PFSK-1 (cell line): ENCODE measurements at regions not wholly inside any gene's neighbourhood (a gene's known extent, or its start where the extent isn't known, plus 50 kb on each side); places are given as distances from the start of the nearest gene placed in this dataset.

Experiments used
- POLR2AphosphoS5 ChIP-seq: IDR thresholded peaks from 2 replicates; pipeline ENCODE4 v1.6.1; 2012; ENCODE audit warnings: low read depth, mild to moderate bottlenecking, control low read depth, low read length, moderate library complexity
- SIN3A ChIP-seq: IDR thresholded peaks from 2 replicates; pipeline ENCODE4 v1.6.1; 2012; ENCODE audit warnings: mild to moderate bottlenecking, low read length, moderate library complexity, borderline replicate concordance; ENCODE audit not compliant: insufficient read depth
- TAF1 ChIP-seq: IDR thresholded peaks from 2 replicates; pipeline ENCODE4 v1.6.1; 2012; ENCODE audit warnings: low read length, control low read depth, borderline replicate concordance; ENCODE audit not compliant: insufficient read depth
- TF ChIP-seq, protein P1 (sequence below), 2 experiments: IDR thresholded peaks; 2 replicates each; pipeline versions ENCODE4 v1.6.1 to v1.8.0; 2011 to 2012; ENCODE audit warnings: low read depth in 2 of 2, low read length in 2 of 2, control low read depth in 1 of 2, inconsistent platforms in 1 of 2, mild to moderate bottlenecking in 1 of 2, moderate library complexity in 1 of 2; ENCODE audit not compliant: insufficient read depth in 1 of 2

DNA sequence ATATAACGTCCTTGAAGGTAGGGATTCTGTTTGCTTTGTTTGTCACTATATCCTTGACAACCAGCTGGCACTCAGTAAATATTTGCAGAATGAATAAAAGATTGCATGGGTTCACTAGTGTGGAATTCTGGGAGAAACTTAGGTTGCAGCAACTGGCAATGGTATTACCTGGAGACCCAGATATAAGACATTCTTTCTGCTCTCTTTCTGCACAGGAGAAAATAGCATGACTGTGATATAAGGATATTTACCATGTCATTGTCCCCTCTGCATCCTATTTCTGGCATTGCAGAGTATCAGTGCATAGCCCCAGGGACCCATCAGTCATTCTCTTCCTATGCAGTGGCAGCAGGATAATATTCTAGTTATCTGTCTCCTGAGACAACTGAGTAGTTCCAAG is 308.9 kb upstream of the LRRC7 start:
- TF ChIP-seq, protein P1, sequence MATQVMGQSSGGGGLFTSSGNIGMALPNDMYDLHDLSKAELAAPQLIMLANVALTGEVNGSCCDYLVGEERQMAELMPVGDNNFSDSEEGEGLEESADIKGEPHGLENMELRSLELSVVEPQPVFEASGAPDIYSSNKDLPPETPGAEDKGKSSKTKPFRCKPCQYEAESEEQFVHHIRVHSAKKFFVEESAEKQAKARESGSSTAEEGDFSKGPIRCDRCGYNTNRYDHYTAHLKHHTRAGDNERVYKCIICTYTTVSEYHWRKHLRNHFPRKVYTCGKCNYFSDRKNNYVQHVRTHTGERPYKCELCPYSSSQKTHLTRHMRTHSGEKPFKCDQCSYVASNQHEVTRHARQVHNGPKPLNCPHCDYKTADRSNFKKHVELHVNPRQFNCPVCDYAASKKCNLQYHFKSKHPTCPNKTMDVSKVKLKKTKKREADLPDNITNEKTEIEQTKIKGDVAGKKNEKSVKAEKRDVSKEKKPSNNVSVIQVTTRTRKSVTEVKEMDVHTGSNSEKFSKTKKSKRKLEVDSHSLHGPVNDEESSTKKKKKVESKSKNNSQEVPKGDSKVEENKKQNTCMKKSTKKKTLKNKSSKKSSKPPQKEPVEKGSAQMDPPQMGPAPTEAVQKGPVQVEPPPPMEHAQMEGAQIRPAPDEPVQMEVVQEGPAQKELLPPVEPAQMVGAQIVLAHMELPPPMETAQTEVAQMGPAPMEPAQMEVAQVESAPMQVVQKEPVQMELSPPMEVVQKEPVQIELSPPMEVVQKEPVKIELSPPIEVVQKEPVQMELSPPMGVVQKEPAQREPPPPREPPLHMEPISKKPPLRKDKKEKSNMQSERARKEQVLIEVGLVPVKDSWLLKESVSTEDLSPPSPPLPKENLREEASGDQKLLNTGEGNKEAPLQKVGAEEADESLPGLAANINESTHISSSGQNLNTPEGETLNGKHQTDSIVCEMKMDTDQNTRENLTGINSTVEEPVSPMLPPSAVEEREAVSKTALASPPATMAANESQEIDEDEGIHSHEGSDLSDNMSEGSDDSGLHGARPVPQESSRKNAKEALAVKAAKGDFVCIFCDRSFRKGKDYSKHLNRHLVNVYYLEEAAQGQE (IDR thresholded peaks at IDR 0.05; ENCODE audit: insufficient read depth in 1 of 2, low read depth in 2 of 2, low read length in 2 of 2): no peak
- no peak for TF ChIP-seq SIN3A
- TF ChIP-seq TAF1: no peak
- TF ChIP-seq POLR2AphosphoS5: no peak
